C4-2B (cell line): ENCODE measurements at regions not wholly inside any gene's neighbourhood (a gene's known extent, or its start where the extent isn't known, plus 50 kb on each side); places are given as distances from the start of the nearest gene placed in this dataset.
"Not testable (repeated sequence)": the region's sequence is repeated elsewhere in the genome, so short reads cannot be mapped to it uniquely, and the experiment has no call there.

Experiments used
- H3K27ac ChIP-seq: fragments of 450-650 bp; 2 replicates; pipeline ENCODE4 v1.5.1; 2017
- ZFX ChIP-seq: fragments of 450-650 bp; IDR thresholded peaks from 2 replicates; pipeline ENCODE4 v1.6.1; 2017
- TF ChIP-seq, protein P1 (sequence below): fragments of 450-650 bp; conservative IDR thresholded peaks from 2 replicates; pipeline ENCODE4 v1.5.1; 2017; ENCODE audit warnings: mild to moderate bottlenecking

DNA sequence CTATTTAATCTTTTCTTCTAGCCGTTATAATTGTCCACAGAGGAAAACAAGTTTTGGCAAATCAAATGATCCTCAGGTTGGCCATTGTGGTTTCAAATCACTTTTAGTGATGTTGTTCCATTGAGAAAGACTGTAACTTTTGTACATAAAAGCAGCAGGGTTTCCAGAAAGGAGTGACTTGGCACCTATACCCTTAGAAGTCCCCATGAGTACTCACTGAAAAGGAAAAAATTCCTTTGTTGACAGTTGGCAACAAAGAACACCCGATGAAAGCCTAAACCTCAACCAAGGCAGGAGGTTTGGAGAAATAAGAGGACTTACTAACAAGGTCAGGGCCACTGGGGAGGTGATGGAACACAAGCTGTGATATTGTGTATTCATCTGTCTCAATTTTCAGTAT is 474.4 kb downstream of the RAPGEF2 start:
- TF ChIP-seq ZFX = no peak
- TF ChIP-seq, protein P1, sequence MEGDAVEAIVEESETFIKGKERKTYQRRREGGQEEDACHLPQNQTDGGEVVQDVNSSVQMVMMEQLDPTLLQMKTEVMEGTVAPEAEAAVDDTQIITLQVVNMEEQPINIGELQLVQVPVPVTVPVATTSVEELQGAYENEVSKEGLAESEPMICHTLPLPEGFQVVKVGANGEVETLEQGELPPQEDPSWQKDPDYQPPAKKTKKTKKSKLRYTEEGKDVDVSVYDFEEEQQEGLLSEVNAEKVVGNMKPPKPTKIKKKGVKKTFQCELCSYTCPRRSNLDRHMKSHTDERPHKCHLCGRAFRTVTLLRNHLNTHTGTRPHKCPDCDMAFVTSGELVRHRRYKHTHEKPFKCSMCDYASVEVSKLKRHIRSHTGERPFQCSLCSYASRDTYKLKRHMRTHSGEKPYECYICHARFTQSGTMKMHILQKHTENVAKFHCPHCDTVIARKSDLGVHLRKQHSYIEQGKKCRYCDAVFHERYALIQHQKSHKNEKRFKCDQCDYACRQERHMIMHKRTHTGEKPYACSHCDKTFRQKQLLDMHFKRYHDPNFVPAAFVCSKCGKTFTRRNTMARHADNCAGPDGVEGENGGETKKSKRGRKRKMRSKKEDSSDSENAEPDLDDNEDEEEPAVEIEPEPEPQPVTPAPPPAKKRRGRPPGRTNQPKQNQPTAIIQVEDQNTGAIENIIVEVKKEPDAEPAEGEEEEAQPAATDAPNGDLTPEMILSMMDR = no peak
- H3K27ac ChIP-seq = no peak overlapping the region

DNA sequence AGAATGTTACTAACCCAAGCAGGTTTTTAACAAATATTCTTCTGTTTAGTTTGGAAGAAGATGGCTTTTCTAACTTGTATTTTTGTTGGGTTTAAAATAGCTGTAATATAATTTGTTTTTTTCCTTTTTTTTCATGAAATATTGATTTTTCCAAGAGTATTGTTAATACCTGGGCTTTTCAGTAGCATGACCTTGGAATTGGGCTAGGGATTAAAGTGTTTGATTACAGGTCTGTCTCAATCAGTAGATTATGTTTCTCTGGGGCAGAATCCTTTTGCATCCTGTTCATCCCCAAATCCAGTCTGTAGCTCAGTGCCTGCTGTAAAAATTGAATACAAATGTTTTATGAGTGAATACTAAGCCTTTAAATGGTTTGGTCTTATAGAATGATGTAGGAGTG is 479.8 kb downstream of the RAPGEF2 start:
- TF ChIP-seq ZFX = no peak
- TF ChIP-seq, protein P1 = no peak
- H3K27ac ChIP-seq = no peak overlapping the region

DNA sequence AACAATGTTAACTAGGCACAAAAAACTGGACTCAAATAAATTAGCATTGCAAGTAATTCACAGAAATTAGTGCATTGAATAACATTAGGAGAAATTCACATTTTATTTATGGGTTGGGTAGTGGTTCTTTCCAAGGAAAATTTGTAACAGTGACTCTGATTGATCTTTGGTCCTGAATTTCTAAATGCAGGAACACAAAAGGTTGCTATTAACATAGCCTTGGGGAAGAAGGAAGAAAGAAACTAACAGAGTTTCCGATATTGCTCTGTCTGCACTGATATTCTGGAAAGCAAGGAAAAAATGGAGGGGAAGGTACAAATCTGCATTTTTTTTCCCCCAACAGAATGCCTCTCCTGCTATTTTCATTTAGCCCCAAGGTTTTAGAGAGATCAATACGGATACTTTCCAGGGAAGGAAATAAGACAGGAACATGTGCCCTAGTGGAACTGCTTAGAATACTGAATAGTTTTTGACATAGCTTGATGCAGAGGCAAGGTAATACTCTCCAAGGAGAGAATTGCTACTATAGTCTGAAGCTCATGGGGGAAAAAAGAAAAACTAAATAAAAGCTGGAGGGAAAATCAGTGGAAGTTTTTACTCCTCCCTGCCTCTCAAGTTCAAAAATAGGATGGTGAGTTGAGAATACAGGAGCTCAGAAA is 490.1 kb downstream of the RAPGEF2 start:
- TF ChIP-seq, protein P1 = no peak
- TF ChIP-seq ZFX = no peak
- no peak overlapping the region for H3K27ac ChIP-seq

DNA sequence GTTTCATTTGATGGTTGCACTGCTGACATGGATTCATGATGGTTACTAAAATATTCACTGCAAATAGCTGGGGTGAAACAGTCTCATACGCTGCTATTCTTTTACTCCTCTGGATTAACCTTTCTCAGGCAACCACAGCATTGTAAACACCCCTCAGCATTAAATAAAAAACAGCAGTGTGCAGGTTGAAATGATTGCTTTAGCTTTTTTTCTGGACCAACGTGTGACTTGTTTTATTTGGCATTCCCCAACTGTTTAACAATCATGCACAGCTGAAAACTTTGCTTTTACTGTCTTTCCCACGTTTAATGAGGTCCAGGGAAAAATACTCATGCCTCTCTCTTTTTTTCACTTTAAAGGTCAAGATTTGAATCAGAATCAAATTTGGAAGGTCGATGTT is 490.8 kb downstream of the RAPGEF2 start:
- H3K27ac ChIP-seq = no peak overlapping the region
- TF ChIP-seq, protein P1 = no peak; the same call in 1 of the 2 replicates
- TF ChIP-seq ZFX = no peak

DNA sequence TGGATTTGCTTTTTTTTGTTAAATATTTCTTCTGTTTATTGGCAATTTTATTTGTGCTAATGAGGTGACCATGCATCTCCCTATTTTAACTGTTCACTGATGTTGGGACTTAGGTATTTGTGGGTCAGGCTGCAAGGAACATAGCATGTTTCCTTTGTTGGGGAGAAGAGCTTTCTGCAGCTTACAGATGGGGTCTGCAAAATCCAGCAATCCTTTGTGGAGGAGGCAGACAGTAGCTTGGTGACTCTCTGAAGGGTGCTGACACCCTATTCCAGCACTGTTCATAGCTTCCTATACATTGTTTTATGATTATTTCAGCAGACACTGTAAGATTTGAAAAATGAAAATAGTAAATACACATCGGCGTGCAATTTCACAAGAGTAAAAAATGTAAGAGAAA is 491.7 kb downstream of the RAPGEF2 start:
- H3K27ac ChIP-seq = no peak overlapping the region
- TF ChIP-seq, protein P1 = no peak
- TF ChIP-seq ZFX = no peak

DNA sequence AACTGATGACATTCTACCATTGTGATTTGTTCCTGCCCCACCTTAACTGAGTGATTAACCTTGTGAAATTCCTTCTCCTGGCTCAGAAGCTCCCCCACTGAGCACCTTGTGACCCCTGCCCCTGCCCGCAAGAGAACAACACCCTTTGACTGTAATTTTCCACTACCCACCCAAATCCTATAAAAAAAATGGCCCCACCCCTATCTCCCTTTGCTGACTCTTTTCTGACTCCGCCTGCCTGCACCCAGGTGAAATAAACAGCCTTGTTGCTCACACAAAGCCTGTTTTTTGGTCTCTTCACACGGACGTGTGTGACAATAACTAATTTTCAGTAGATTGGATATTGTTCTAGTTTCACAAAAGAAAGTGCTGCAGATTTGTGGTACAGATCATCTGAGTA is 492.2 kb downstream of the RAPGEF2 start:
- not testable (repeated sequence) for H3K27ac ChIP-seq

DNA sequence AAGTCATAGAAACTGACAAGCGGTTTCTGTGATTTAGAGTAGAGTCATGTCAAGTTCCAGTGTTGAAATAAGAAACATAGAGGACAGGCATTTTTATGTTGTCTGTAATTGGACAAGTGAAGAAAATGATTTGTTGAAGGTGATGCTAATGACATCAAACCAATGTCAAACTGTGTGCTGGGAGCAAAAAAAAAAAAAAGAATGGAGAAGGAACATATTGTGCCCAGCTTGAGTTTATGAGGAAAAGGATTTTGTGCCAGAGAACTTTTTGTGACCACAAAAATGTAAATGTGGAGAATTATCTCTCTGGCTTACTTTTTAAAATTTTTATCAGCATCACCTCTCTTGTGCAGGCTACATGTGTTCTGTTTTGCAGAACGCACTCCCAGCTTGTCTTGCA is 495.7 kb downstream of the RAPGEF2 start:
- TF ChIP-seq, protein P1 = no peak
- no peak for TF ChIP-seq ZFX
- H3K27ac ChIP-seq = no peak overlapping the region

DNA sequence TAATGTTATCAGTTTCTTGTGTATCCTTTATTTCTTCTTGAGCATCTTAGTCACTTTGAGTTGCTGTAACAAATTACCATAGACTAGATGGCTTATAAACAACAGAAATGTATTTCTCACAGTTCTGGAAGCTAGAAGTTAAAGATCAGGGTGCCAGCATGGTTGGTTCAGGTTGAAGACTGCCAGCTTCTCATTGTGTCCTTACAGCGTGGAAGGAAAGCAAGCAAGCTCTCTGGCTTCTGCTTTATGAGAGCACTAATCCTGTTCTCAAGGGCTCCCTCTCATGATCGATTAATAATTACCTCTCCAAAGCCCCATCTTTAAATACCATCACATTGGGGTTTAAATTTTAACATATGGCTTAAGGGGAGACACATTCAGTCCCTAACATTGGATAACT is 497.2 kb downstream of the RAPGEF2 start:
- TF ChIP-seq, protein P1 = no peak
- no peak for TF ChIP-seq ZFX

More for the DNA sequence above, 497.2 kb downstream of the RAPGEF2 start:
- no peak overlapping the region for H3K27ac ChIP-seq
